C4-2B (cell line): ENCODE measurements at regions not wholly inside any gene's neighbourhood (a gene's known extent, or its start where the extent isn't known, plus 50 kb on each side); places are given as distances from the start of the nearest gene placed in this dataset.

Experiments used
- CTCF ChIP-seq: fragments of 450-650 bp; conservative IDR thresholded peaks from 2 replicates; pipeline ENCODE4 v1.5.1; 2017; ENCODE audit warnings: mild to moderate bottlenecking
- ZFX ChIP-seq: fragments of 450-650 bp; IDR thresholded peaks from 2 replicates; pipeline ENCODE4 v1.6.1; 2017

GRCh38 chr2:17426743-17427142 is 91.5 kb downstream of the RAD51AP2 start:
- TF ChIP-seq CTCF, result no peak
- TF ChIP-seq ZFX, result no peak
